ENCODE measurements at regions not wholly inside any gene's neighbourhood (a gene's known extent, or its start where the extent isn't known, plus 50 kb on each side); places are given as distances from the start of the nearest gene placed in this dataset.

DNA sequence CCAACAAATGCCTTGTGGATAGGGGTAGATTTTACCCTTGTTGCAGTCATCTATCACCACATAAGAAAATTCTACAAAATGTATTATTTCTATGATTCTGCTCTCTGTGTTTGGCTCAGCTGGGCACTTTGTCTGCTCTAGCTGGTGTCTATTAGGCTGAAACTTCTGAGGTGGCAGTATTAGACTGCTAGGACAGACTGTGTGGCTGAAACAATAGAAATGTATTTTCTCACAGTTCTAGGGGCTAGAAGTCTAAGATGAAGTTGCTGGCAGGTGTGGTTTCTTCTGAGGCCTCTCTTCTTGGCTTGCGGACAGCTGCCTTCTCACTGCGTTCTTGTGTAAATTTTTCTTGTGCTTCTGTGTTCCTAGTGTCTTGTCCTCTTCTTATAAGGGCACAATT, 1139.6 kb upstream of the LRRTM3 start:
- intact Hi-C loops (cut with micrococcal nuclease), result no loop called here
- Mint-ChIP-seq H3K36me3 (ENCODE audit: insufficient read depth, unreplicated experiment) (no peaks in the 10 kb centered on the region), H3K27me3 (ENCODE audit: insufficient read depth, unreplicated experiment) (no peaks in the 10 kb centered on the region), H3K9me3 (ENCODE audit: unreplicated experiment) (no peaks in the 10 kb centered on the region), H3K27ac (ENCODE audit: low read depth, unreplicated experiment) (no peak overlapping the region), H3K4me3 (ENCODE audit: unreplicated experiment) (no peak overlapping the region), H3K4me1 (ENCODE audit: insufficient read depth, unreplicated experiment) (no peaks in the 10 kb centered on the region)
- ChIA-PET CTCF (interaction anchor here (0.6 kb wide), 1 partner anchor 601 kb away, joined by 3 read pairs; no protein-coding TSS in a partner anchor), POLR2A (no interaction called here)
- TF ChIP-seq, protein P1, sequence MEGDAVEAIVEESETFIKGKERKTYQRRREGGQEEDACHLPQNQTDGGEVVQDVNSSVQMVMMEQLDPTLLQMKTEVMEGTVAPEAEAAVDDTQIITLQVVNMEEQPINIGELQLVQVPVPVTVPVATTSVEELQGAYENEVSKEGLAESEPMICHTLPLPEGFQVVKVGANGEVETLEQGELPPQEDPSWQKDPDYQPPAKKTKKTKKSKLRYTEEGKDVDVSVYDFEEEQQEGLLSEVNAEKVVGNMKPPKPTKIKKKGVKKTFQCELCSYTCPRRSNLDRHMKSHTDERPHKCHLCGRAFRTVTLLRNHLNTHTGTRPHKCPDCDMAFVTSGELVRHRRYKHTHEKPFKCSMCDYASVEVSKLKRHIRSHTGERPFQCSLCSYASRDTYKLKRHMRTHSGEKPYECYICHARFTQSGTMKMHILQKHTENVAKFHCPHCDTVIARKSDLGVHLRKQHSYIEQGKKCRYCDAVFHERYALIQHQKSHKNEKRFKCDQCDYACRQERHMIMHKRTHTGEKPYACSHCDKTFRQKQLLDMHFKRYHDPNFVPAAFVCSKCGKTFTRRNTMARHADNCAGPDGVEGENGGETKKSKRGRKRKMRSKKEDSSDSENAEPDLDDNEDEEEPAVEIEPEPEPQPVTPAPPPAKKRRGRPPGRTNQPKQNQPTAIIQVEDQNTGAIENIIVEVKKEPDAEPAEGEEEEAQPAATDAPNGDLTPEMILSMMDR (IDR thresholded peaks at IDR 0.05; ENCODE audit: unreplicated experiment), result no peak
- BruUV-seq (replicated peaks), result no TSS peak
- no peak for DNase-seq (ENCODE audit: unreplicated experiment)

DNA sequence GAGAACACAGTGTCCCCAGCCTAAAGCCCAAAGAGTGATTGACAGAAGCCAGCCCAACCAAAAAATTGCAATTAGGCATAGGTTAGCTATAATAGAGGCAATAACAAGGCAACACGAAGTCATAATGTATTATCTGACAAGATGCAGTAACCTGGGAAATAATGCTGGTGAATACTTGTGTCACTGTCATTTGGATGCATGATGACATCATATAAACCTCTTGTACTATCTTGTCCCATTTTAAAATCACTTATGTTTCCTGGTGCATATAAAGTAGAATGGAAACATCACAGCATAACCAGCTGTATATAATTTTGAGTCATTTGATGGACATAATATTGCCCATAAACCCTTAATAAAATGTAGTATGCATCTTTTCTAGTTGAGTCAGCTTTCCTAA, 1138.3 kb upstream of the LRRTM3 start:
- Mint-ChIP-seq H3K27ac (ENCODE audit: low read depth, unreplicated experiment) (no peak overlapping the region), H3K9me3 (ENCODE audit: unreplicated experiment) (no peaks in the 10 kb centered on the region), H3K27me3 (ENCODE audit: insufficient read depth, unreplicated experiment) (no peaks in the 10 kb centered on the region), H3K4me1 (ENCODE audit: insufficient read depth, unreplicated experiment) (no peaks in the 10 kb centered on the region), H3K4me3 (ENCODE audit: unreplicated experiment) (no peak overlapping the region), H3K36me3 (ENCODE audit: insufficient read depth, unreplicated experiment) (no peaks in the 10 kb centered on the region)
- ChIA-PET CTCF (interaction anchor here (0.6 kb wide), 1 partner anchor 926 kb away, joined by 4 read pairs; no protein-coding TSS in a partner anchor), POLR2A (no interaction called here)
- BruUV-seq (replicated peaks), result no TSS peak
- DNase-seq (ENCODE audit: unreplicated experiment), result no peak
- intact Hi-C loops (cut with micrococcal nuclease), result no loop called here
- TF ChIP-seq, protein P1 (IDR thresholded peaks at IDR 0.05; ENCODE audit: unreplicated experiment), result no peak

DNA sequence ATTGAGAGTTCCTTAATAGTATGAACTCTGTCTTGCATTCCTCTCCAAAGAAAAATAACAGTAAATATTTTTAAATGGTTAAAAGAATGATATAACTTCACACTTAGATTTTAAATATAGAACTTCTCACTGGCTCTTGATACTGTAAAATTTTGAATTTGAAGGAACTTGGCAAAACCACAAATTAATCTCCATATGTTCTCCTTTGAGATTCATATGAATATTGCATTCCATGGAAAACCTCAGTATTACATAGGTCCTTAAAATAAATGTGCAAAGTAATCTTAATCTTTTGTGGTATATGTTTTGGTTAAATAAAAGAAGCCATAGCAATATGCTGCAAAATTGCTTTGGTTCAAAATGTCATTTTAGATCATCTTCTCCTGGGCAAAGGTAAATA, 1137.6 kb upstream of the LRRTM3 start:
- POLR2A ChIA-PET, result no interaction called here
- intact Hi-C loops (cut with micrococcal nuclease), result no loop called here
- TF ChIP-seq, protein P1 (IDR thresholded peaks at IDR 0.05; ENCODE audit: unreplicated experiment), result no peak
- no peak for DNase-seq (ENCODE audit: unreplicated experiment)
- Mint-ChIP-seq H3K4me1 (ENCODE audit: insufficient read depth, unreplicated experiment) (peaks cover 1% of the 10 kb centered on the region), H3K36me3 (ENCODE audit: insufficient read depth, unreplicated experiment) (no peaks in the 10 kb centered on the region), H3K4me3 (ENCODE audit: unreplicated experiment) (no peak overlapping the region), H3K9me3 (ENCODE audit: unreplicated experiment) (no peaks in the 10 kb centered on the region), H3K27me3 (ENCODE audit: insufficient read depth, unreplicated experiment) (no peaks in the 10 kb centered on the region), H3K27ac (ENCODE audit: low read depth, unreplicated experiment) (no peak overlapping the region)
- no TSS peak for BruUV-seq (replicated peaks)
- CTCF ChIA-PET, result interaction anchor here (0.6 kb wide), 1 partner anchor 925 kb away, joined by 4 read pairs; no protein-coding TSS in a partner anchor

DNA sequence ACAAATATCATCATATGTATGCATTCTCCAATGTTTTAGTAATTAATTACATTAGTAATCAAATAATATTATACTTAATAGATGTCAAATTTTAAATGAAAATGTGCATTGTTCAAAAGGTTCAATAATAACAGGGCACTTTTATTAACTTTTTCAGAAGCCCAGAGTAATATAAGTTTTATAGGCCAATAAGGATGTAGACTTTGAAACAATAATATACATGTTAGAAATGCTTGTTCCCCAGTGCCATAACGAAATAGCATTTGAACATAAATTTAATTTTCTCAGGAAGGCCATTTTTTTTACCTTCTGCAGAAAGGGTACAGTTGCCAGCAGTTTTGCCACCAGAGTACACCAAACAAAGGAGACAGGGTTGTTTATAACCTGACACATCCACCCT, 1133.9 kb upstream of the LRRTM3 start:
- H3K27me3 Mint-ChIP-seq (ENCODE audit: insufficient read depth, unreplicated experiment), result no peaks in the 10 kb centered on the region
- intact Hi-C loops (cut with micrococcal nuclease), result no loop called here

More for the DNA sequence above, 1133.9 kb upstream of the LRRTM3 start:
- CTCF ChIA-PET, result interaction anchor here (0.6 to 1.9 kb wide), 3 partner anchors 12 to 438 kb away, joined by 4 to 7 read pairs (median 5); no protein-coding TSS in a partner anchor
- DNase-seq (ENCODE audit: unreplicated experiment), result no peak
- no peaks in the 10 kb centered on the region for H3K36me3 Mint-ChIP-seq (ENCODE audit: insufficient read depth, unreplicated experiment)
- BruUV-seq (replicated peaks), result no TSS peak
- no peaks in the 10 kb centered on the region for H3K9me3 Mint-ChIP-seq (ENCODE audit: unreplicated experiment)
- peaks cover 14% of the 10 kb centered on the region for H3K4me1 Mint-ChIP-seq (ENCODE audit: insufficient read depth, unreplicated experiment)
- H3K4me3 Mint-ChIP-seq (ENCODE audit: unreplicated experiment), result no peak overlapping the region
- no peak overlapping the region for H3K27ac Mint-ChIP-seq (ENCODE audit: low read depth, unreplicated experiment)
- TF ChIP-seq, protein P1 (IDR thresholded peaks at IDR 0.05; ENCODE audit: unreplicated experiment), result no peak
- POLR2A ChIA-PET, result interaction anchor here (0.6 kb wide), 1 partner anchor 159 kb away, joined by 3 read pairs; no protein-coding TSS in a partner anchor

Data from MCF 10A (cell line).